GM12878 (cell line): ENCODE measurements at regions not wholly inside any gene's neighbourhood (a gene's known extent, or its start where the extent isn't known, plus 50 kb on each side); places are given as distances from the start of the nearest gene placed in this dataset.

Experiments
- ATAC-seq: fragments of 200-7000 bp; cut with Tn5 transposase; 3 replicates; pipeline ENCODE4 v1.9.1; 2020; ENCODE audit warnings: mild to moderate bottlenecking, moderate library complexity
- BruUV-seq: library from RNA; stranded (reverse); fragments of 400-500 nt; replicated peaks from 2 replicates; lab custom pipeline; 2021; lab: Mats Ljungman, UMichigan
- CTCF ChIA-PET: fragments of 300-600 bp; sonication (Branson Sonifier 250); formaldehyde crosslinking; extraction: SDS; loops from one replicate; lab custom pipeline; 2021; ENCODE audit warnings: inconsistent platforms; lab: Yijun Ruan, JAX
- POLR2A ChIA-PET: fragments of 350-600 bp; formaldehyde crosslinking; extraction: SDS; loops from one replicate; lab custom pipeline; 2021; ENCODE audit warnings: inconsistent platforms; lab: Charles Lee
- RAD21 ChIA-PET: fragments of 300-600 bp; sonication (Branson Sonifier 250); formaldehyde crosslinking; loops from one replicate; lab custom pipeline; 2023; ENCODE audit warnings: antibody characterized with exemption; ENCODE audit not compliant: unreplicated experiment; lab: Charles Lee
- SMC1A ChIA-PET: fragments of 300-600 bp; sonication (Branson Sonifier 250); formaldehyde crosslinking; loops from one replicate; lab custom pipeline; 2023; ENCODE audit not compliant: unreplicated experiment, uncharacterized antibody; lab: Charles Lee
- DNase-seq: peaks from one replicate; pipeline ENCODE4 v3.0.0-alpha.2; 2011; ENCODE audit warnings: low read depth, low spot score
- FAIRE-seq: peaks from 3 replicates; lab custom pipeline; 2011; peaks lifted over from hg19 to GRCh38; lab: Jason Lieb, UNC
- H2AFZ ChIP-seq: 2 replicates; pipeline ENCODE4 v1.6.0; 2011; ENCODE audit warnings: low read depth, low read length, control low read depth; ENCODE audit not compliant: control insufficient read depth
- H3K27ac ChIP-seq: 2 replicates; pipeline ENCODE4 v1.5.1; 2011; ENCODE audit warnings: control low read depth; ENCODE audit not compliant: control insufficient read depth, insufficient read depth
- H3K27me3 ChIP-seq, 2 experiments: replicated peaks in 1 of 2; 2 replicates each; pipeline versions ENCODE4 v1.6.0 to v1.6.1; 2011; ENCODE audit warnings: low read length in 1 of 2; ENCODE audit not compliant: control insufficient read depth in 2 of 2, insufficient read depth in 2 of 2
- H3K36me3 ChIP-seq, 2 experiments: 2 replicates each; pipeline ENCODE4 v1.5.1; 2011; ENCODE audit warnings: low read length in 1 of 2; ENCODE audit not compliant: control insufficient read depth in 2 of 2, insufficient read depth in 2 of 2
- H3K4me1 ChIP-seq: 2 replicates; pipeline ENCODE4 v1.6.1; 2011; ENCODE audit warnings: mild to moderate bottlenecking, low read length, moderate library complexity, mixed read lengths; ENCODE audit not compliant: control insufficient read depth, insufficient read depth
- H3K4me2 ChIP-seq: 2 replicates; pipeline ENCODE4 v1.6.0; 2011; ENCODE audit warnings: control low read depth; ENCODE audit not compliant: control insufficient read depth, insufficient read depth
- H3K4me3 ChIP-seq: fragments of 200-600 bp; sonication (generic); 2 replicates; pipeline ENCODE4 v1.5.1; 2016
- H3K79me2 ChIP-seq: 2 replicates; pipeline ENCODE4 v1.6.0; 2011; ENCODE audit warnings: low read length; ENCODE audit not compliant: control insufficient read depth, insufficient read depth
- H3K9ac ChIP-seq: 2 replicates; pipeline ENCODE4 v1.8.0; 2011; ENCODE audit warnings: low read length, control low read depth, mixed read lengths; ENCODE audit not compliant: control insufficient read depth, insufficient read depth
- H3K9me3 ChIP-seq: replicated peaks from 3 replicates; pipeline ENCODE4 v1.5.1; 2011; ENCODE audit warnings: mild to moderate bottlenecking, low read length; ENCODE audit not compliant: control insufficient read depth, insufficient read depth
- H4K20me1 ChIP-seq: 2 replicates; pipeline ENCODE4 v1.6.0; 2011; ENCODE audit not compliant: control insufficient read depth, insufficient read depth
- ATF2 ChIP-seq: IDR thresholded peaks from 2 replicates; pipeline ENCODE4 v1.6.1; 2012; ENCODE audit warnings: low read length, inconsistent platforms
- CHD2 ChIP-seq: IDR thresholded peaks from 2 replicates; pipeline ENCODE4 v1.6.1; 2011; ENCODE audit warnings: low read depth, low read length, improper control_type of control experiment, borderline replicate concordance
- CHD4 ChIP-seq: fragments of 200-600 bp; sonication (generic); IDR thresholded peaks from 2 replicates; pipeline ENCODE4 v1.6.1; 2016; ENCODE audit warnings: mild to moderate bottlenecking
- NKRF ChIP-seq: fragments of 450-650 bp; conservative IDR thresholded peaks from 2 replicates; pipeline ENCODE4 v1.6.1; 2017; ENCODE audit warnings: mild to moderate bottlenecking, moderate library complexity
- PAX5 ChIP-seq: IDR thresholded peaks from 2 replicates; pipeline ENCODE4 v1.6.1; 2011; ENCODE audit warnings: low read depth, low read length, borderline replicate concordance
- STAT3 ChIP-seq: IDR thresholded peaks from 2 replicates; pipeline ENCODE4 v1.6.1; 2011; ENCODE audit warnings: low read depth, low read length, improper control_type of control experiment
- YBX1 ChIP-seq: fragments of 450-650 bp; IDR thresholded peaks from 2 replicates; pipeline ENCODE4 v1.6.1; 2016; ENCODE audit warnings: antibody characterized with exemption
- WGBS: methylation state at CpG from one replicate; pipeline ENCODE4 v1.1.6; 2016; ENCODE audit warnings: low lambda C conversion rate; ENCODE audit not compliant: insufficient replicate concordance, insufficient coverage; ENCODE audit errors: missing lambda C conversion rate; 5-methylcytosine and 5-hydroxymethylcytosine counted together
- in situ Hi-C: fragments of 300-500 bp; cut with MboI; formaldehyde crosslinking; loops from 9 replicates; pipeline ENCODE4 v1.14.3; 2018; ENCODE audit warnings: mixed read lengths
- intact Hi-C: fragments of 100-400 bp; cut with micrococcal nuclease; formaldehyde crosslinking; loops from one replicate; pipeline ENCODE4 v1.14.2; 2022; ENCODE audit not compliant: unreplicated experiment
- TF ChIP-seq, protein P1 (sequence below): fragments of 450-650 bp; formaldehyde crosslinking; IDR thresholded peaks from 2 replicates; pipeline ENCODE4 v1.5.0; 2022; ENCODE audit warnings: mild to moderate bottlenecking, missing genetic modification characterization
- TF ChIP-seq, protein P2 (sequence below): fragments of 450-650 bp; IDR thresholded peaks from 2 replicates; pipeline ENCODE4 v1.6.1; 2018; ENCODE audit warnings: borderline replicate concordance, mild to moderate bottlenecking; ENCODE audit not compliant: partially characterized antibody

- BruUV-seq, result no TSS peak
- ChIA-PET CTCF (no interaction called here), POLR2A (no interaction called here), SMC1A (no interaction called here), RAD21 (no interaction called here)
- H3K79me2 ChIP-seq, result no peaks in the 10 kb centered on the region
- no peaks in the 10 kb centered on the region for H3K4me1 ChIP-seq
- no peak for TF ChIP-seq PAX5
- TF ChIP-seq, protein P1, sequence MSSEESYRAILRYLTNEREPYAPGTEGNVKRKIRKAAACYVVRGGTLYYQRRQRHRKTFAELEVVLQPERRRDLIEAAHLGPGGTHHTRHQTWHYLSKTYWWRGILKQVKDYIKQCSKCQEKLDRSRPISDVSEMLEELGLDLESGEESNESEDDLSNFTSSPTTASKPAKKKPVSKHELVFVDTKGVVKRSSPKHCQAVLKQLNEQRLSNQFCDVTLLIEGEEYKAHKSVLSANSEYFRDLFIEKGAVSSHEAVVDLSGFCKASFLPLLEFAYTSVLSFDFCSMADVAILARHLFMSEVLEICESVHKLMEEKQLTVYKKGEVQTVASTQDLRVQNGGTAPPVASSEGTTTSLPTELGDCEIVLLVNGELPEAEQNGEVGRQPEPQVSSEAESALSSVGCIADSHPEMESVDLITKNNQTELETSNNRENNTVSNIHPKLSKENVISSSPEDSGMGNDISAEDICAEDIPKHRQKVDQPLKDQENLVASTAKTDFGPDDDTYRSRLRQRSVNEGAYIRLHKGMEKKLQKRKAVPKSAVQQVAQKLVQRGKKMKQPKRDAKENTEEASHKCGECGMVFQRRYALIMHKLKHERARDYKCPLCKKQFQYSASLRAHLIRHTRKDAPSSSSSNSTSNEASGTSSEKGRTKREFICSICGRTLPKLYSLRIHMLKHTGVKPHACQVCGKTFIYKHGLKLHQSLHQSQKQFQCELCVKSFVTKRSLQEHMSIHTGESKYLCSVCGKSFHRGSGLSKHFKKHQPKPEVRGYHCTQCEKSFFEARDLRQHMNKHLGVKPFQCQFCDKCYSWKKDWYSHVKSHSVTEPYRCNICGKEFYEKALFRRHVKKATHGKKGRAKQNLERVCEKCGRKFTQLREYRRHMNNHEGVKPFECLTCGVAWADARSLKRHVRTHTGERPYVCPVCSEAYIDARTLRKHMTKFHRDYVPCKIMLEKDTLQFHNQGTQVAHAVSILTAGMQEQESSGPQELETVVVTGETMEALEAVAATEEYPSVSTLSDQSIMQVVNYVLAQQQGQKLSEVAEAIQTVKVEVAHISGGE (CRISPR knock-in tag), result no peak
- no peak for TF ChIP-seq CHD2
- TF ChIP-seq, protein P2, sequence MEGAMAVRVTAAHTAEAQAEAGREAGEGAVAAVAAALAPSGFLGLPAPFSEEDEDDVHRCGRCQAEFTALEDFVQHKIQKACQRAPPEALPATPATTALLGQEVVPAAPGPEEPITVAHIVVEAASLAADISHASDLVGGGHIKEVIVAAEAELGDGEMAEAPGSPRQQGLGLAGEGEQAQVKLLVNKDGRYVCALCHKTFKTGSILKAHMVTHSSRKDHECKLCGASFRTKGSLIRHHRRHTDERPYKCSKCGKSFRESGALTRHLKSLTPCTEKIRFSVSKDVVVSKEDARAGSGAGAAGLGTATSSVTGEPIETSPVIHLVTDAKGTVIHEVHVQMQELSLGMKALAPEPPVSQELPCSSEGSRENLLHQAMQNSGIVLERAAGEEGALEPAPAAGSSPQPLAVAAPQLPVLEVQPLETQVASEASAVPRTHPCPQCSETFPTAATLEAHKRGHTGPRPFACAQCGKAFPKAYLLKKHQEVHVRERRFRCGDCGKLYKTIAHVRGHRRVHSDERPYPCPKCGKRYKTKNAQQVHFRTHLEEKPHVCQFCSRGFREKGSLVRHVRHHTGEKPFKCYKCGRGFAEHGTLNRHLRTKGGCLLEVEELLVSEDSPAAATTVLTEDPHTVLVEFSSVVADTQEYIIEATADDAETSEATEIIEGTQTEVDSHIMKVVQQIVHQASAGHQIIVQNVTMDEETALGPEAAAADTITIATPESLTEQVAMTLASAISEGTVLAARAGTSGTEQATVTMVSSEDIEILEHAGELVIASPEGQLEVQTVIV, result no peak
- no peak for TF ChIP-seq CHD4
- TF ChIP-seq STAT3, result no peak
- TF ChIP-seq ATF2, result no peak
- no peak for TF ChIP-seq NKRF
- no peak for TF ChIP-seq YBX1
- DNase-seq, result no peak
- 26% methylated on average over 9 of the region's 9 CpGs for WGBS
- FAIRE-seq, result no peak
- H3K4me2 ChIP-seq, result no peak overlapping the region
- H3K9me3 ChIP-seq, result no peaks in the 10 kb centered on the region
- intact Hi-C loops, result no loop called here
- H3K36me3 ChIP-seq, result no peaks in the 10 kb centered on the region
- no peaks in the 10 kb centered on the region for H3K27me3 ChIP-seq
- in situ Hi-C loops, result no loop called here
- no peak for ATAC-seq
- H3K4me3 ChIP-seq, result no peak overlapping the region
- no peak overlapping the region for H2AFZ ChIP-seq
- no peak overlapping the region for H3K9ac ChIP-seq
- no peak overlapping the region for H3K27ac ChIP-seq
- no peaks in the 10 kb centered on the region; the same call in 1 of the 2 replicates for H4K20me1 ChIP-seq
These were observed 186.0 kb downstream of the TENT4A start for GRCh38 chr5:6899221-6899620.
